ENCODE measurements at regions not wholly inside any gene's neighbourhood (a gene's known extent, or its start where the extent isn't known, plus 50 kb on each side); places are given as distances from the start of the nearest gene placed in this dataset.

GRCh38 chr10:88100281-88100680 is 236.9 kb downstream of the PTEN start:
- TF ChIP-seq EZH2 (IDR thresholded peaks at IDR 0.05; ENCODE audit: low read length), result no peak
- TF ChIP-seq CTCF (optimal IDR thresholded peaks at IDR 0.05 in 1 of 3, IDR thresholded peaks at IDR 0.05 in 1 of 3, conservative IDR thresholded peaks at IDR 0.05 in 1 of 3; ENCODE audit: extremely low read depth in 1 of 3, insufficient read depth in 2 of 3, low read length in 3 of 3), result no peak
